ENCODE measurements at regions not wholly inside any gene's neighbourhood (a gene's known extent, or its start where the extent isn't known, plus 50 kb on each side); places are given as distances from the start of the nearest gene placed in this dataset.

GRCh38 chr10:10658172-10658785 lies 359.4 kb upstream of the CELF2 start:
- TF ChIP-seq CTCF (IDR thresholded peaks at IDR 0.05; ENCODE audit: borderline replicate concordance, control extremely low read depth, extremely low read depth, insufficient read depth, missing control alignments), result no peak
- no peak for DNase-seq (ENCODE audit: low spot score)
- in situ Hi-C loops (cut with MboI; ENCODE audit: low sequenced_read_pairs, unreplicated experiment), result no loop called here

- in situ Hi-C loops (cut with MboI; ENCODE audit: low sequenced_read_pairs, unreplicated experiment), result no loop called here
- no peak for DNase-seq (ENCODE audit: low spot score)
- no peak for TF ChIP-seq CTCF (IDR thresholded peaks at IDR 0.05; ENCODE audit: borderline replicate concordance, control extremely low read depth, extremely low read depth, insufficient read depth, missing control alignments)
These were observed 357.6 kb upstream of the CELF2 start for GRCh38 chr10:10660054-10660453.

GRCh38 chr10:10661176-10661575 lies 356.5 kb upstream of the CELF2 start:
- no peak for TF ChIP-seq CTCF (IDR thresholded peaks at IDR 0.05; ENCODE audit: borderline replicate concordance, control extremely low read depth, extremely low read depth, insufficient read depth, missing control alignments)
- DNase-seq (ENCODE audit: low spot score), result no peak

GRCh38 chr10:10662716-10663408 lies 354.8 kb upstream of the CELF2 start:
- in situ Hi-C loops (cut with MboI; ENCODE audit: low sequenced_read_pairs, unreplicated experiment), result no loop called here
- TF ChIP-seq CTCF (IDR thresholded peaks at IDR 0.05; ENCODE audit: borderline replicate concordance, control extremely low read depth, extremely low read depth, insufficient read depth, missing control alignments), result no peak
- no peak for DNase-seq (ENCODE audit: low spot score)

More at GRCh38 chr10:10661176-10661575, 356.5 kb upstream of the CELF2 start:
- in situ Hi-C loops (cut with MboI; ENCODE audit: low sequenced_read_pairs, unreplicated experiment), result no loop called here

- in situ Hi-C loops (cut with MboI; ENCODE audit: low sequenced_read_pairs, unreplicated experiment), result no loop called here
- TF ChIP-seq CTCF (IDR thresholded peaks at IDR 0.05; ENCODE audit: borderline replicate concordance, control extremely low read depth, extremely low read depth, insufficient read depth, missing control alignments), result no peak
- DNase-seq (ENCODE audit: low spot score), result no peak
These were observed 354.1 kb upstream of the CELF2 start for GRCh38 chr10:10663622-10664021.

- DNase-seq (ENCODE audit: low spot score), result no peak
- in situ Hi-C loops (cut with MboI; ENCODE audit: low sequenced_read_pairs, unreplicated experiment), result no loop called here
- TF ChIP-seq CTCF (IDR thresholded peaks at IDR 0.05; ENCODE audit: borderline replicate concordance, control extremely low read depth, extremely low read depth, insufficient read depth, missing control alignments), result no peak
These were observed 351.9 kb upstream of the CELF2 start for GRCh38 chr10:10665750-10666149.
